GM13977 (cell line): ENCODE measurements at regions not wholly inside any gene's neighbourhood (a gene's known extent, or its start where the extent isn't known, plus 50 kb on each side); places are given as distances from the start of the nearest gene placed in this dataset.
"Not testable (repeated sequence)": the region's sequence is repeated elsewhere in the genome, so short reads cannot be mapped to it uniquely, and the experiment has no call there.

Source experiments
- DNase-seq: peaks from one replicate; pipeline ENCODE4 v3.0.0; 2012; ENCODE audit warnings: low spot score
- in situ Hi-C: fragments of 300-500 bp; cut with MboI; formaldehyde crosslinking; loops from one replicate; pipeline ENCODE4 v1.12.0; 2022; ENCODE audit warnings: low sequenced_read_pairs, low pct_unique_long_range_greater_than_20kb, mixed read lengths, inconsistent platforms; ENCODE audit not compliant: unreplicated experiment
- TF ChIP-seq, protein P1 (sequence below): IDR thresholded peaks from 2 replicates; pipeline ENCODE4 v1.5.1; 2012; ENCODE audit warnings: mild to moderate bottlenecking, control low read depth; ENCODE audit not compliant: insufficient read depth; ENCODE audit errors: extremely low read depth, missing control alignments

- TF ChIP-seq, protein P1, sequence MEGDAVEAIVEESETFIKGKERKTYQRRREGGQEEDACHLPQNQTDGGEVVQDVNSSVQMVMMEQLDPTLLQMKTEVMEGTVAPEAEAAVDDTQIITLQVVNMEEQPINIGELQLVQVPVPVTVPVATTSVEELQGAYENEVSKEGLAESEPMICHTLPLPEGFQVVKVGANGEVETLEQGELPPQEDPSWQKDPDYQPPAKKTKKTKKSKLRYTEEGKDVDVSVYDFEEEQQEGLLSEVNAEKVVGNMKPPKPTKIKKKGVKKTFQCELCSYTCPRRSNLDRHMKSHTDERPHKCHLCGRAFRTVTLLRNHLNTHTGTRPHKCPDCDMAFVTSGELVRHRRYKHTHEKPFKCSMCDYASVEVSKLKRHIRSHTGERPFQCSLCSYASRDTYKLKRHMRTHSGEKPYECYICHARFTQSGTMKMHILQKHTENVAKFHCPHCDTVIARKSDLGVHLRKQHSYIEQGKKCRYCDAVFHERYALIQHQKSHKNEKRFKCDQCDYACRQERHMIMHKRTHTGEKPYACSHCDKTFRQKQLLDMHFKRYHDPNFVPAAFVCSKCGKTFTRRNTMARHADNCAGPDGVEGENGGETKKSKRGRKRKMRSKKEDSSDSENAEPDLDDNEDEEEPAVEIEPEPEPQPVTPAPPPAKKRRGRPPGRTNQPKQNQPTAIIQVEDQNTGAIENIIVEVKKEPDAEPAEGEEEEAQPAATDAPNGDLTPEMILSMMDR, result no peak
- DNase-seq, result no peak
- in situ Hi-C loops, result no loop called here
Measured at GRCh38 chr5:93226202-93226735, 354.8 kb downstream of the NR2F1-AS1 start.

DNA sequence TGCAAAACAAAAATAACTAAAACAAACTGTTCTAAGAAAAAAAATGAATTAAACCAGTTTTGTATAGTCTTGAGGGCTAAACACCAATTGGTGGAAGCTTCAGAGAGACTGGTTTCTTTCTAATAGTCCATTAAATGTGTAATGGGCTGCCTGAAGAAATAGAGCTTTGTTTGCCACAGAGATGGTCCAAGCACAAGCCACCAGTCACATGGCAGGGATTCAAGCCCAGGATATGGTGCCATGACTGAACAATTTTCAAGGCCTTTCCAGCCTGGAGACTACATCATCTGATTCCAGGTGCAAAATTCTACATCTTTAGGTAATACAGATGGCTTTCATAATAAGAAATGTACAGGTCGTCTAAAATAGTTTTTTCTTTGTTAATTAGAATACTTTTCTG is 355.3 kb downstream of the NR2F1-AS1 start:
- in situ Hi-C loops, result no loop called here
- TF ChIP-seq, protein P1, result no peak
- DNase-seq, result no peak

DNA sequence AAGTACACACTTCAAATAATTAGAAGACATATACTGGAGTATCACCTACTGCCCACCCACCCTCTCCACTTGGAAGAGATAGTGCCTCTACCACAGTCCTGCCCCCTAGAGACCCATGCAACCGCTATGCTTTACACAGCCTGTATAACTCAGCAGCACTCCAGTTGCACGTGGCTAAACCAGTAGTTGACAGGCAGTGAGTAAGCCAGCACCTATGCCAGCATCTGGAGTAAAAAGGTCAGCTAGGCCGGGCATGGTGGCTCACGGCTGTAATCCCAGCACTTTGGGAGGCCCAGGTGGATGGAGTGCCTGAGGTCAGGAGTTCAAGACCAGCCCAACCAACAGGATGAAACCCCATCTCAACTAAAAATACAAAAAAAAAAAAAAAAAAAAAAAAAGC is 356.4 kb downstream of the NR2F1-AS1 start:
- TF ChIP-seq, protein P1, result no peak
- no peak for DNase-seq
- in situ Hi-C loops, result no loop called here

DNA sequence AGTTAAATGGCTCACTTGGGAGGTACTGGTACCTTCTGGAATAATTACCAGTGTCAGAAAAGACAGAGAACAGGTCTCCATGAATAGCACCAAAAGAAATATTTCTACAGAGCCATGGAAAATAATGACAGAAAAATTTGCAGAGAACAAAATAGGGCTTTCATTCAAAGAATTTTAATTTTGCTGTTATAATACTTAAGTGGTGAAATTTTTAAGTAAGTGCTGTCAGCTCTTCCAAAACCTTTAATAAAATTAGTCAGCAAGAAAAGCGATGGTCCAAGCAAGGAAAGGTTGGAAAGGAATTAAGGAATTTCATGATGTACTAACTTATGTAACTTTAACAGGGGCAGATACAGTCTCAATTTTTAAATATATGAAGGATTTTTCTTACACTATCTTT is 359.2 kb downstream of the NR2F1-AS1 start:
- TF ChIP-seq, protein P1, result no peak
- in situ Hi-C loops, result no loop called here
- DNase-seq, result no peak

DNA sequence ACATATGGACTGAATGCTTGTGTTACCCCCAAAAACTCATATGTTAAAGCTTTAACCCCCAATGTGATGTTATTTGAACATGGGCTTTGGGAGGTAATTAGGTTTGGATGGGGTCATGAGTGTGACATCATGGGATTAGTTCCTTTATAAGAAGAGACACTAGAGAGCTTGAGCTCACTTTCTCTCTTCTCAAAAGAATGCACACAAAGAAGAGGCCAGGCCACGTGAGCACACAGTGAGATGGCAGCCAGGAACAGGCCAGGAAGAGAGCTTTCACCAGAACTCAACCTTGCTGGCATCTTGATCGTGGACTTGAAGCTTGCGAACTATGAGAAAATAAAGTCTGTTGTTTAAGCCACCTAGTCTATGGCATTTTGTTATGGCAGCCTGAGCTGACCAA is 360.6 kb downstream of the NR2F1-AS1 start:
- DNase-seq, result no peak
- in situ Hi-C loops, result no loop called here
- TF ChIP-seq, protein P1, result no peak

GRCh38 chr5:93219641-93220145 is 361.3 kb downstream of the NR2F1-AS1 start:
- in situ Hi-C loops, result no loop called here

GRCh38 chr5:93213111-93213794 is 367.8 kb downstream of the NR2F1-AS1 start:
- in situ Hi-C loops, DNase-seq: not testable (repeated sequence)

More at GRCh38 chr5:93219641-93220145, 361.3 kb downstream of the NR2F1-AS1 start:
- TF ChIP-seq, protein P1, result no peak
- DNase-seq, result no peak
